Heart left ventricle (tissue), 16 donors: ENCODE measurements at regions not wholly inside any gene's neighbourhood (a gene's known extent, or its start where the extent isn't known, plus 50 kb on each side); places are given as distances from the start of the nearest gene placed in this dataset.

Experiments
- ATAC-seq, 4 donors: fragments of 200-7000 bp; cut with Tn5 transposase; one replicate each; pipeline ENCODE4 v1.9.1; 2020 to 2022; ENCODE audit warnings: moderate library complexity in 4 of 4, mild to moderate bottlenecking in 3 of 4, moderate number of reproducible peaks in 1 of 4
- DNase-seq, 5 donors: peaks; one replicate each; pipeline ENCODE4 v3.0.0-alpha.2; 2020
- H3K27ac ChIP-seq, 12 donors: fragments of 200-600 bp; sonication (generic) in 4 of 12; one replicate each; pipeline versions ENCODE4 v1.5.0 to v1.8.0; 2016 to 2022; ENCODE audit warnings: mild to moderate bottlenecking in 2 of 12
- H3K27me3 ChIP-seq, 9 donors: fragments of 200-600 bp; sonication (generic) in 2 of 9; one replicate each; pipeline versions ENCODE4 v1.5.1 to v1.8.0; 2016 to 2022; ENCODE audit warnings: mild to moderate bottlenecking in 3 of 9
- H3K36me3 ChIP-seq, 9 donors: fragments of 200-600 bp; sonication (generic) in 2 of 9; one replicate each; pipeline versions ENCODE4 v1.5.0 to v1.8.0; 2018 to 2022; ENCODE audit warnings: mild to moderate bottlenecking in 2 of 9
- H3K4me1 ChIP-seq, 12 donors: fragments of 200-600 bp; sonication (generic) in 4 of 12; one replicate each; pipeline versions ENCODE4 v1.5.0 to v1.8.0; 2016 to 2022; ENCODE audit warnings: mild to moderate bottlenecking in 3 of 12
- H3K4me3 ChIP-seq, 12 donors: fragments of 200-600 bp; sonication (generic) in 4 of 12; one replicate each; pipeline versions ENCODE4 v1.5.0 to v1.8.0; 2017 to 2022; ENCODE audit warnings: mild to moderate bottlenecking in 9 of 12, moderate library complexity in 4 of 12
- H3K9me3 ChIP-seq, 12 donors: fragments of 200-600 bp; sonication (generic) in 4 of 12; one replicate each; pipeline versions ENCODE4 v1.5.0 to v1.8.0; 2016 to 2022; ENCODE audit warnings: mild to moderate bottlenecking in 1 of 12
- POLR2A ChIP-seq, 2 donors: fragments of 450-650 bp; IDR thresholded peaks; one replicate each; pipeline ENCODE4 v1.6.1; 2017; ENCODE audit warnings: antibody characterized with exemption in 2 of 2, mild to moderate bottlenecking in 2 of 2, moderate library complexity in 2 of 2
- WGBS, 4 donors: extraction: QIAGEN DNeasy Blood & Tissue Kit in 2 of 4; methylation state at CpG; one replicate each; pipeline versions ENCODE4 v1.1.5 to v1.1.7; 2013 to 2018; 5-methylcytosine and 5-hydroxymethylcytosine counted together
- intact Hi-C, 10 donors: fragments of 100-400 bp; cut with DNase I; formaldehyde crosslinking; loops; one replicate each; pipeline versions ENCODE4 v1.11.1 to v1.14.2; 2022
- TF ChIP-seq, protein P1 (sequence below), 12 donors: fragments of 200-600 bp; sonication (generic) in 4 of 12; IDR thresholded peaks; one replicate each; pipeline versions ENCODE4 v1.5.0 to v1.8.0; 2018 to 2022; ENCODE audit warnings: antibody characterized with exemption in 12 of 12, mild to moderate bottlenecking in 5 of 12
- donor health status: ischemic (EF 13 %, LVEDD 7.1; RV severe dilation, severe dysfunction).
- donor health status: healthy with polysubstance abuse.
- donor health status: DM: no; HTN: yes; CAD: no.
- donor health status: DM: no; HTN: no; CAD: no.
- donor health status: ischemic (EF 25% LVEDD 6.9; RV normal size, moderate dysfunction).
- donor health status: ischemic (EF 25% LVEDD 5.7; RV mildly dilated, moderate dysfunction).
- donor health status: healthy.
- donor health status: DM: yes; HTN: yes; CAD: no.
- donor health status: ischemic (EF 35%, LVEDD 5.7; RV mildly dilated, moderate dysfunction).
- donor health status: nonischemic (EF 11% LVEDD 7.7; RV severe dilation, severe dysfunction).
- donor health status: DM: yes; HTN: yes; CAD: no.
- donor health status: PGD.
- donor health status: ischemic (EF 29% LVEDD 5.4; RV normal size, mild dysfunction).
- donor health status: nonischemic (EF 23%, LVEDD 6.1; RV moderate dilation, normal function).

DNA sequence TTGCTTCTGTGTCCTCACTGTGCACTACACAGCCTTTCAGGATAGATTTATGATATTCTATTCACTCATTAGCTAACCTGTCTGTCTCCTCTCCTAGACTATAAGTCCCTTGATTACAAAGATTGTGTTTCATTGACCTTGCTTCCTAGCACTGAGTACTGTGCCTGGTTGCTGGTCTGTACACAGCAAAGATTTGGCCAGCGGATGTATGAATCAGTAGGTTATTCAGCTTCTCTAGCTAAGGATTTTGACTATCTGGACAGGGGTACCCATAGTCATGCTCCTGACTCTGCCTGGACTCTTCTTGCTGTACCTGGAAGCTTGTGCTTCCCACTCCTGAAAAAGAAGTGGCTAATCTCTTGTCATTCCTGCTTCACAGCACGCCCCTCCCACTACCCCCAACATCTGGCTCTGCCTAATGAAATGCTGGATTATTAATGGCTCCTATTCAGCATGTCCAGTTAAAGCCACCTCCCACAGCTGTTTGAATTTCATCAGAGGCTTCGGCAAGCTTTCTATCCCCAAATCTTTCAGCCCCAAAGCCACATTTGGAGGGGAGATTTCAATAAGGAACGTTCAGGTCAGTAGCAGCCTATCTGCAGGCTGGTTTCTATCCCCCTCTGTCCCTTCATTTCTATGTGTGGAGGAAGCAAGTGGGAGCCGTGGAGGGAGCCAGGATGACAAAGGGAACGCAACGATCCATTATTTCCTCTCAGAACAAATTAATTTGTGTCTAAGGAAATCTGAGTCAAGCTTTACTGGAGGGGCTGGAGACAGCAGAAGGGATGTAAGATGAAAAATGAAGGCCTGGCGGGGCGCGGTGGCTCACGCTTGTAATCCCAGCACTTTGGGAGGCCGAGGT, 64.8 kb upstream of the PPM1J start:
- Histone ChIP-seq H3K27me3 (peaks cover 0 to 4% (median 0%) of the 10 kb centered on the region in 9 donors), H3K4me1 (no peaks in the 10 kb centered on the region), H3K36me3 (no peaks in the 10 kb centered on the region), H3K27ac (no peak overlapping the region), H3K4me3 (no peak overlapping the region), H3K9me3 (no peaks in the 10 kb centered on the region)
- ATAC-seq (no peak), DNase-seq (no peak)
- 64 to 76% (median 73%) methylated on average over 11 to 12 of the region's 12 CpGs for WGBS, 4 donors
- TF ChIP-seq, protein P1, sequence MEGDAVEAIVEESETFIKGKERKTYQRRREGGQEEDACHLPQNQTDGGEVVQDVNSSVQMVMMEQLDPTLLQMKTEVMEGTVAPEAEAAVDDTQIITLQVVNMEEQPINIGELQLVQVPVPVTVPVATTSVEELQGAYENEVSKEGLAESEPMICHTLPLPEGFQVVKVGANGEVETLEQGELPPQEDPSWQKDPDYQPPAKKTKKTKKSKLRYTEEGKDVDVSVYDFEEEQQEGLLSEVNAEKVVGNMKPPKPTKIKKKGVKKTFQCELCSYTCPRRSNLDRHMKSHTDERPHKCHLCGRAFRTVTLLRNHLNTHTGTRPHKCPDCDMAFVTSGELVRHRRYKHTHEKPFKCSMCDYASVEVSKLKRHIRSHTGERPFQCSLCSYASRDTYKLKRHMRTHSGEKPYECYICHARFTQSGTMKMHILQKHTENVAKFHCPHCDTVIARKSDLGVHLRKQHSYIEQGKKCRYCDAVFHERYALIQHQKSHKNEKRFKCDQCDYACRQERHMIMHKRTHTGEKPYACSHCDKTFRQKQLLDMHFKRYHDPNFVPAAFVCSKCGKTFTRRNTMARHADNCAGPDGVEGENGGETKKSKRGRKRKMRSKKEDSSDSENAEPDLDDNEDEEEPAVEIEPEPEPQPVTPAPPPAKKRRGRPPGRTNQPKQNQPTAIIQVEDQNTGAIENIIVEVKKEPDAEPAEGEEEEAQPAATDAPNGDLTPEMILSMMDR (IDR thresholded peaks at IDR 0.05) = no peak
- TF ChIP-seq POLR2A (IDR thresholded peaks at IDR 0.05) = no peak
- intact Hi-C loops = no loop called here

DNA sequence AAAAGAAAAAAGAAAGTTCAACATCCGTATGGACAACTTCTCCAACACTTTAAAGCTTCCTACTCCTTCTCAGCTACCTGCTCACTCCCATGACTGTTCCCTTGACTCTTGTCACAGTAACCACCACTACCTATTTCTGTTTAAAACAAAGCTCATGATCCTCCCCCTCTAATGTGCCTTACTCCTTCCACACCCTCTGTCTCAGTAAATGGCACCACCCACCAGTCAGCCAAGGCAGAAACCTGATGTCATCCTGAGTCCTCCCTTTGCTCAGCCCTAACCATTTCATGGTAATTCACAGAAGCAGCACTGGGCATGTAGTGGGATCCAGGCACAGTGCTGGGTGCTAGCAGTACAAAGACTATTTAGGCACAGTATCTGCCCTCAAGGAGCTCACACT, 63.0 kb upstream of the PPM1J start:
- Histone ChIP-seq H3K9me3 (no peaks in the 10 kb centered on the region), H3K27me3 (peaks cover 0 to 4% (median 0%) of the 10 kb centered on the region in 9 donors), H3K4me3 (no peak overlapping the region), H3K4me1 (no peaks in the 10 kb centered on the region), H3K36me3 (no peaks in the 10 kb centered on the region), H3K27ac (no peak overlapping the region)
- 38 to 84% (median 61%) methylated on average over 1 of the region's 1 CpG for WGBS, 4 donors
- intact Hi-C loops = no loop called here
- no peak for DNase-seq
- no peak for ATAC-seq
- TF ChIP-seq, protein P1 (IDR thresholded peaks at IDR 0.05) = no peak
- no peak for TF ChIP-seq POLR2A (IDR thresholded peaks at IDR 0.05)

DNA sequence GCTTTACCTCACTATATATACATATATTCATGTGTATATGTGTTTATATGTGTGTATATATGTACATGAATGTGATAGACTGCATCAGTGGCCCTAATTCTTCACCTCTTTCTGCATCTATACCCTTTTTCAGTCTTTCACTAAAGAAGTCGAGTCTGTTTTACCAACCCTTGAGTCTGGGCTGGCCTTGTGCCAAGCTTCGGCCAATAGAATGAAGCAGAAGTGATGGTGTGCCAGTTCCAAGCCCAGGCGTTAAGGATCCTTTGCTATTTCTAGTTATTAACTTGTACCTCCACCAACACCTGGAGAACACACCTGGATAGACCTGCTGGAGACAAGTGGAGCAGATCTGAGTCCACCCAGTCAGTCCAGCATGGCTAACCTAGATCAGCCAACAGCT, 61.6 kb upstream of the PPM1J start:
- TF ChIP-seq, protein P1 (IDR thresholded peaks at IDR 0.05) = no peak
- TF ChIP-seq POLR2A (IDR thresholded peaks at IDR 0.05) = no peak
- WGBS, 4 donors = 57 to 67% (median 65%) methylated on average over 3 of the region's 3 CpGs
- ATAC-seq (no peak), DNase-seq (no peak)
- peaks cover 0 to 7% (median 0%) of the 10 kb centered on the region in 9 donors for H3K27me3 ChIP-seq
- H3K27ac ChIP-seq = no peak overlapping the region
- intact Hi-C loops = no loop called here
- H3K4me1 ChIP-seq = no peaks in the 10 kb centered on the region
- H3K9me3 ChIP-seq = no peaks in the 10 kb centered on the region
- no peak overlapping the region for H3K4me3 ChIP-seq
- H3K36me3 ChIP-seq = no peaks in the 10 kb centered on the region

DNA sequence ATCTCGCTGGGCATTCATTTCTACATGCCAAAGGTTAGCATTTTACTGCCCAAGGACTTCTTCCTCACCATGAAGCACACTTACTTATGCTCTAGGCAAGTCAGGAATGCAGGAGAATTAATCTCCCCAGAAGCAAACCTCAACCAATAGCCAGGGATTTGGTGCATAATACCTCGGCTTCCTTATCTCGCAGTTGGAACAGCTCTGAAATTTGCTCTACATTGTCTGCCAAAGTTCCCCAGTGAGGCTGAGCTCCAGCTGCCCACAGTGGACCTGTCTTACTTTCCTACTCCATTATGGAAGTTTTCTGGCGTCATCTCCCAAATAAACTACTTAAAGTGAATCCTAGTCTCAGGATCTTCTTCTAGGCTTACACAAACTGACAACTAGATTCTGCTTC, 57.6 kb upstream of the PPM1J start:
- H3K27me3 ChIP-seq = peaks cover 0 to 7% (median 0%) of the 10 kb centered on the region in 9 donors
- DNase-seq = no peak
- H3K36me3 ChIP-seq = no peaks in the 10 kb centered on the region
- TF ChIP-seq, protein P1 (IDR thresholded peaks at IDR 0.05) = no peak
- 71 to 75% (median 73%) methylated on average over 4 of the region's 4 CpGs for WGBS, 4 donors
- no peaks in the 10 kb centered on the region for H3K4me1 ChIP-seq
- intact Hi-C loops = no loop called here
- H3K9me3 ChIP-seq = no peaks in the 10 kb centered on the region
- H3K4me3 ChIP-seq = no peak overlapping the region
- no peak for ATAC-seq
- no peak overlapping the region for H3K27ac ChIP-seq
